MM.1S (cell line): ENCODE measurements at regions not wholly inside any gene's neighbourhood (a gene's known extent, or its start where the extent isn't known, plus 50 kb on each side); places are given as distances from the start of the nearest gene placed in this dataset.

Source experiments
- CTCF ChIP-seq: fragments of 300-600 bp; sonication (generic); IDR thresholded peaks from 2 replicates; pipeline ENCODE4 v1.5.1; 2016; ENCODE audit warnings: antibody characterized with exemption, low read length, mixed read lengths
- EZH2 ChIP-seq: fragments of 300-600 bp; sonication (generic); optimal IDR thresholded peaks from 2 replicates; pipeline ENCODE3; 2017; ENCODE audit warnings: low read depth, mild to moderate bottlenecking, antibody characterized with exemption, low read length, mixed read lengths
- EZH2phosphoT487 ChIP-seq: fragments of 300-600 bp; sonication (generic); IDR thresholded peaks from 2 replicates; pipeline ENCODE4 v1.6.1; 2018; ENCODE audit warnings: antibody characterized with exemption, low read length

DNA sequence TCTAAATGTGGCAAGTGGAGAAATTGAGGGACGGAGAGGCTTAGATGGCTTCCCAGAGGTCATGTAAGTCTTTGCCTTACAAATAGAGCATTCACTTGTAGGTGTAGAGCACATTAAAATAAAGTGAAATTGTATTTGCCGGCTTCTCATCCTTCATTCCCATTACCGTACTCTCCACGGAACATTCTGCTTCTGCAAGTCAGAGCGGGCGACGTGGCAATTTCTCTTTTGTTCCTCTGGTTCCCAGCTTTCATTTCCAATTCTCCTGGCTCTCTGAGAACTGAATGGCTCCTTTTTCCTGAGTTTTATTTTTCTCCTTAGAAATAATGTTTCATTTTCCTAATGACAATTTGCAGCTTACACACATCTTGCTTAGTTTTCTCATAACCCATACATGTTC, 51.3 kb upstream of the PFKP start:
- TF ChIP-seq EZH2 (no peak), CTCF (no peak), EZH2phosphoT487 (no peak)
